Esophagus squamous epithelium (tissue), 5 donors: ENCODE measurements at regions not wholly inside any gene's neighbourhood (a gene's known extent, or its start where the extent isn't known, plus 50 kb on each side); places are given as distances from the start of the nearest gene placed in this dataset.

ENCODE experiments used
- DNase-seq: peaks from one replicate; lab custom pipeline; 2025; lab: John Stamatoyannopoulos, UW
- H3K27ac ChIP-seq, 4 donors: fragments of 200-600 bp; sonication (generic); one replicate each; pipeline ENCODE4 v1.5.1; 2016 to 2019; ENCODE audit warnings: mild to moderate bottlenecking in 1 of 4
- H3K27me3 ChIP-seq, 4 donors: fragments of 200-600 bp; sonication (generic); 1 replicate in 3 of 4; 2 replicates in 1 of 4; pipeline versions ENCODE4 v1.5.1 to v1.6.0; 2017 to 2021; ENCODE audit warnings: antibody characterized with exemption in 1 of 4
- H3K36me3 ChIP-seq, 3 donors: fragments of 200-600 bp; sonication (generic); one replicate each; pipeline ENCODE4 v1.5.1; 2016 to 2019
- H3K4me1 ChIP-seq, 3 donors: fragments of 200-600 bp; sonication (generic); one replicate each; pipeline ENCODE4 v1.5.1; 2017 to 2019
- H3K4me3 ChIP-seq, 4 donors: fragments of 200-600 bp; sonication (generic); 1 replicate in 3 of 4; 2 replicates in 1 of 4; pipeline ENCODE4 v1.5.1; 2016 to 2019; ENCODE audit warnings: mild to moderate bottlenecking in 2 of 4, moderate library complexity in 1 of 4
- H3K9me3 ChIP-seq, 3 donors: fragments of 200-600 bp; sonication (generic); one replicate each; pipeline ENCODE4 v1.5.1; 2016 to 2019
- POLR2A ChIP-seq, 4 donors: fragments of 450-650 bp; IDR thresholded peaks; one replicate each; pipeline ENCODE4 v1.6.1; 2017; ENCODE audit warnings: antibody characterized with exemption in 4 of 4, mild to moderate bottlenecking in 4 of 4, moderate library complexity in 3 of 4
- WGBS, 2 donors: methylation state at CpG; one replicate each; pipeline ENCODE4 v1.1.5; 2018; 5-methylcytosine and 5-hydroxymethylcytosine counted together
- intact Hi-C: fragments of 100-400 bp; cut with DNase I; formaldehyde crosslinking; loops from one replicate; pipeline ENCODE4 v1.15.0; 2022
- TF ChIP-seq, protein P1 (sequence below), 6 experiments: fragments of 450-650 bp in 4 of 6; fragments of 200-600 bp in 2 of 6; sonication (generic) in 2 of 6; IDR thresholded peaks; one replicate each; pipeline ENCODE4 v1.5.1; 2016 to 2019; ENCODE audit warnings: antibody characterized with exemption in 6 of 6, mild to moderate bottlenecking in 4 of 6, moderate library complexity in 4 of 6
- donor health status: DM: yes; HTN: yes; CAD: no.

DNA sequence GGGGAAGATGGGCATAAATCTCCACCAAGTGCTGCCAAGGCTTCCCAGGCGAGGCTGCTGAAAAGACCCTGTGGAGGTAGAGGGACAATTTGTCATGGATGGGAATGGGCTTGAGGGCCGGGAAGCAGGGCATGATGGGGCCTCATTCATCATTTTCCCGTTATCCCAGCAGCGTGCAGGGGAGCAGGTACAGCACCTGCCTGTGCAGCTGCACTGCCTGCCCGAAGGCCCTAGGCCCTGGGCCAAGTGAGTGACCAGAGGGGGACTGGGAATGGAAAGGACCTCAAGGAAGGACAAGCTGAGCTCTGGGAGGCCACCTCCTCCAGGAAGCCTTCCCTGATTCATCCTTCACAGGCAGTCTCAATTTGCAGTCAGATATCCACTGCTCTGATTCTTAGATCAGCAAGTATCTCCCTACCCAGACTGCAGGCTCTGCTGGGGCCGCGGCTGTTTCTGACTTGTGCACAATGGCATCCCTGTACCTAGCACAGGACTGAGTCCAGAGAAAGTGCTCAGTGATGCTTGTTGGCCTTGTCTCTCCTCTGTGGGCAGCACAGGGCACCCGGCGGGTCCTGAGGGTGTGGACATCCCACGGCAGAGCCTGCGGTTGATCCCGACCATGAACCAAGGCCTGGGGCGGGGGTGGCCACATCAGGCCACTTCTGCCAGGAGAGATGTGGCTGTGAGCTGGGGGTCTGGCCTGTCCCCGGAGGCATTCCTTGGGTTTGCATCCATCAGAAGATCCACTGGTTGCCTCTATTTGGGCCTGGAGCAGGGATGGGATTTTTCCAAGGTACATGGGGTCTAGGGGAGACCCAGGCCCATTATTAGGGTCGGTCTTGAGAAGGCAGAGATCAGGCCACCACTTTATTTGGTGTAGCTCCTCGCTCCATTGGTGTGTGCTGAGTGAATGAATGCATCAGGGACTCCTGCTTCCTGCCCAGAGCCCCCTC, 167.3 kb upstream of the RTL1 start:
- Histone ChIP-seq H3K4me3 (no peak overlapping the region), H3K36me3 (no peaks in the 10 kb centered on the region), H3K27me3 (peaks cover 0 to 18% (median 0%) of the 10 kb centered on the region in 4 donors), H3K9me3 (no peaks in the 10 kb centered on the region), H3K27ac (no peak overlapping the region), H3K4me1 (peaks cover 0 to 17% (median 3%) of the 10 kb centered on the region in 3 donors)
- no peak for DNase-seq
- intact Hi-C loops, result no loop called here
- WGBS, 2 donors, result 74 to 78% methylated on average over 5 to 9 of the region's 16 CpGs
- no peak for TF ChIP-seq POLR2A (IDR thresholded peaks at IDR 0.05)
- TF ChIP-seq, protein P1, sequence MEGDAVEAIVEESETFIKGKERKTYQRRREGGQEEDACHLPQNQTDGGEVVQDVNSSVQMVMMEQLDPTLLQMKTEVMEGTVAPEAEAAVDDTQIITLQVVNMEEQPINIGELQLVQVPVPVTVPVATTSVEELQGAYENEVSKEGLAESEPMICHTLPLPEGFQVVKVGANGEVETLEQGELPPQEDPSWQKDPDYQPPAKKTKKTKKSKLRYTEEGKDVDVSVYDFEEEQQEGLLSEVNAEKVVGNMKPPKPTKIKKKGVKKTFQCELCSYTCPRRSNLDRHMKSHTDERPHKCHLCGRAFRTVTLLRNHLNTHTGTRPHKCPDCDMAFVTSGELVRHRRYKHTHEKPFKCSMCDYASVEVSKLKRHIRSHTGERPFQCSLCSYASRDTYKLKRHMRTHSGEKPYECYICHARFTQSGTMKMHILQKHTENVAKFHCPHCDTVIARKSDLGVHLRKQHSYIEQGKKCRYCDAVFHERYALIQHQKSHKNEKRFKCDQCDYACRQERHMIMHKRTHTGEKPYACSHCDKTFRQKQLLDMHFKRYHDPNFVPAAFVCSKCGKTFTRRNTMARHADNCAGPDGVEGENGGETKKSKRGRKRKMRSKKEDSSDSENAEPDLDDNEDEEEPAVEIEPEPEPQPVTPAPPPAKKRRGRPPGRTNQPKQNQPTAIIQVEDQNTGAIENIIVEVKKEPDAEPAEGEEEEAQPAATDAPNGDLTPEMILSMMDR (IDR thresholded peaks at IDR 0.05), result no peak

DNA sequence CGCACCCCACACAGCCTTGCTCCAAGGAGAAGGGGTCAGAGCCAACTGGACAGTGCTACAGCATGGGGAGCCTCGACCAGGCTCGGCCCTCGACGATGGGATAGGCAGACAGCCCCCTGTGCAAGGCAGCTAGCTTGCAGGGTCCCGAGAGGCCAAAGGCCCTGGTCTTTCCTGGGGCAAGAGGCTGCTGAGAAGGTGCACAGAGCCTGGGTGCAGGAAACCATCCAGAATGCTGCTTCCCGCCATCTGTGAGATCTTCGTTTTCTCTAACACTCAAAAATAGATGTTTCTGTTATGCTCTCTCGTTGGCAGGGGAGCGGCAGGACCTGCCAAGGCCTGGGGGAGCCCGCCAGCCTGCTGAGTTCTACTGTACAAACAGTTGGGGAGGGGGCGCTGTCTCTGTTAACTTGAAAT, 168.0 kb upstream of the RTL1 start:
- TF ChIP-seq, protein P1 (IDR thresholded peaks at IDR 0.05), result no peak
- TF ChIP-seq POLR2A (IDR thresholded peaks at IDR 0.05), result no peak
- Histone ChIP-seq H3K4me3 (no peak overlapping the region), H3K36me3 (no peaks in the 10 kb centered on the region), H3K4me1 (peaks cover 0 to 17% (median 3%) of the 10 kb centered on the region in 3 donors), H3K27ac (no peak overlapping the region), H3K27me3 (peaks cover 0 to 25% (median 0%) of the 10 kb centered on the region in 4 donors), H3K9me3 (no peaks in the 10 kb centered on the region)
- no peak for DNase-seq
- intact Hi-C loops, result no loop called here
- WGBS, 2 donors, result 71 to 84% methylated on average over 3 to 8 of the region's 12 CpGs

DNA sequence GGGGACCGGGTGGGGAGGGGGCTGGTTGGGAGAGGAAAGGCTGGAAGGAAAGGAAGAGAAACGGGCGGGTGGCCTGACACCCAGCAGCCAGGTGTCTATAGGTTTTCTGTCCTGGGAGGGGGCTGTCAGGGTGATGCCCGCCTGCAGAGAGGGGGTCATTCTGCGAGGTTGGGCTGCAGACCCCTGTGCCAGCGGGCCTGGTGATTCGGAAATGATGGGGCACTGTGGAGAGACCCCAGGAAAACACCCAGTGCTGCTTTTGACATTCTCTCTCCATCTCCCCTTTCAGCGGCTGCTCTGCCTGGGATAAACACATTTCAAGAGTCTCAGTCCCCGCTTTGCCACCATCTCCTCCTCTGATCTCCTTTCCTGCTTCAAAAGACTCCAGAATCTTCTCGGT, 168.5 kb upstream of the RTL1 start:
- Histone ChIP-seq H3K4me3 (no peak overlapping the region), H3K36me3 (no peaks in the 10 kb centered on the region), H3K27me3 (peaks cover 2 to 31% (median 5%) of the 10 kb centered on the region in 4 donors), H3K9me3 (no peaks in the 10 kb centered on the region), H3K27ac (no peak overlapping the region), H3K4me1 (peaks cover 0 to 20% (median 3%) of the 10 kb centered on the region in 3 donors)
- TF ChIP-seq, protein P1 (IDR thresholded peaks at IDR 0.05), result no peak
- no peak for TF ChIP-seq POLR2A (IDR thresholded peaks at IDR 0.05)
- 66 to 87% methylated on average over 2 to 10 of the region's 10 CpGs for WGBS, 2 donors
- DNase-seq, result no peak
- intact Hi-C loops, result no loop called here

DNA sequence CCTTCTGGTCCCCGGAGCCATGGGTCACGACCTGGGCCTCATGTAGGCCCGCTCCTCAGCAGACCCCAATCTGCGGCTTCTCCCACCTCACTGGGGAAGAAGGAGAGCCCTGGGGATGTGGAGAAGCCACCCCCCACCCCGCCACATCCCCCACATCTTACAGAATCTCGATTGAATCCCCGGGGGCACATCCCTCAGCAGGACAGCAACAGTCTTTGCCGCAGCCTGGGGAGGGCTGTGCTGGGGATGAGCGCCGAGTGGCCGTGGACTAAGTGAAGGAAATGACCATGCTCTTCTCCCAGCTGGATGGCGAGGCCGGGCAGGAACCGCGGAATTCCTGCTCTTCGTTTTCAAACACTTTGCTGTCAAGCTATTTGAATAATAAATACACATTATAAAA, 169.0 kb upstream of the RTL1 start:
- peaks cover 6 to 35% (median 10%) of the 10 kb centered on the region in 4 donors for H3K27me3 ChIP-seq
- 59 to 73% methylated on average over 11 to 12 of the region's 16 CpGs for WGBS, 2 donors
- no peak for DNase-seq

More for the DNA sequence above, 169.0 kb upstream of the RTL1 start:
- intact Hi-C loops, result no loop called here
- no peak for TF ChIP-seq POLR2A (IDR thresholded peaks at IDR 0.05)
- TF ChIP-seq, protein P1 (IDR thresholded peaks at IDR 0.05), result no peak
- Histone ChIP-seq H3K36me3 (no peaks in the 10 kb centered on the region), H3K4me1 (peaks cover 0 to 24% (median 8%) of the 10 kb centered on the region in 3 donors), H3K9me3 (no peaks in the 10 kb centered on the region), H3K27ac (no peak overlapping the region), H3K4me3 (no peak overlapping the region)
